GM23338 (cell line): ENCODE measurements at regions not wholly inside any gene's neighbourhood (a gene's known extent, or its start where the extent isn't known, plus 50 kb on each side); places are given as distances from the start of the nearest gene placed in this dataset.

Source experiments
- ATAC-seq: fragments of 200-7000 bp; cut with Tn5 transposase; 3 replicates; pipeline ENCODE4 v1.9.1; 2020
- DNase-seq: peaks from one replicate; pipeline ENCODE4 v3.0.0-alpha.2; 2015; ENCODE audit warnings: low spot score
- H2AFZ ChIP-seq: fragments of 200-600 bp; sonication (generic); 2 replicates; pipeline ENCODE4 v1.8.0; 2016; ENCODE audit warnings: antibody characterized with exemption, mild to moderate bottlenecking, moderate library complexity
- H3F3A ChIP-seq: fragments of 200-600 bp; sonication (generic); replicated peaks from 2 replicates; pipeline ENCODE4 v1.8.0; 2017; ENCODE audit warnings: antibody characterized with exemption, mixed run types, low read depth
- H3K27ac ChIP-seq: fragments of 200-600 bp; sonication (generic); 2 replicates; pipeline ENCODE4 v1.6.1; 2016; ENCODE audit warnings: low read depth
- H3K27me3 ChIP-seq: fragments of 200-600 bp; sonication (generic); 2 replicates; pipeline ENCODE4 v1.8.0; 2016; ENCODE audit warnings: mild to moderate bottlenecking, mixed run types, moderate library complexity; ENCODE audit not compliant: insufficient read depth
- H3K36me3 ChIP-seq: fragments of 200-600 bp; sonication (generic); 2 replicates; pipeline ENCODE4 v1.8.0; 2016; ENCODE audit warnings: mild to moderate bottlenecking; ENCODE audit not compliant: insufficient read depth
- H3K4me1 ChIP-seq: fragments of 200-600 bp; sonication (generic); 2 replicates; pipeline ENCODE4 v1.8.0; 2016; ENCODE audit warnings: mild to moderate bottlenecking, moderate library complexity; ENCODE audit not compliant: insufficient read depth
- H3K4me2 ChIP-seq: fragments of 200-600 bp; sonication (generic); 2 replicates; pipeline ENCODE4 v1.7.1; 2017; ENCODE audit warnings: mixed run types
- H3K4me3 ChIP-seq: fragments of 200-600 bp; sonication (generic); 2 replicates; pipeline ENCODE4 v1.6.1; 2016; ENCODE audit warnings: mixed run types
- H3K79me2 ChIP-seq: fragments of 200-600 bp; sonication (generic); replicated peaks from 2 replicates; pipeline ENCODE4 v1.8.0; 2017; ENCODE audit warnings: mild to moderate bottlenecking; ENCODE audit not compliant: insufficient read depth
- H3K9me2 ChIP-seq: fragments of 200-600 bp; sonication (generic); 2 replicates; pipeline ENCODE4 v1.8.0; 2017; ENCODE audit not compliant: insufficient read depth
- H4K20me1 ChIP-seq: fragments of 200-600 bp; sonication (generic); replicated peaks from 2 replicates; pipeline ENCODE4 v1.8.0; 2017; ENCODE audit warnings: mild to moderate bottlenecking; ENCODE audit not compliant: insufficient read depth
- H3K27ac Mint-ChIP-seq: 2 replicates; pipeline ENCODE4 v1.8.0; 2020; ENCODE audit warnings: inconsistent platforms, mild to moderate bottlenecking, moderate library complexity, mixed read lengths
- H3K27me3 Mint-ChIP-seq: 3 replicates; pipeline ENCODE4 v1.8.0; 2022; ENCODE audit warnings: low read depth, mild to moderate bottlenecking, moderate library complexity, mixed read lengths, inconsistent platforms; ENCODE audit not compliant: insufficient read depth, poor library complexity
- H3K36me3 Mint-ChIP-seq: 3 replicates; pipeline ENCODE4 v1.8.0; 2021; ENCODE audit warnings: low read depth, mild to moderate bottlenecking, inconsistent platforms, moderate library complexity, mixed read lengths
- H3K4me1 Mint-ChIP-seq: 3 replicates; pipeline ENCODE4 v1.8.0; 2020; ENCODE audit warnings: mild to moderate bottlenecking, inconsistent platforms, mixed read lengths
- H3K4me3 Mint-ChIP-seq: 3 replicates; pipeline ENCODE4 v1.8.0; 2021; ENCODE audit warnings: moderate library complexity, mild to moderate bottlenecking, inconsistent platforms, mixed read lengths
- H3K9me3 Mint-ChIP-seq: 3 replicates; pipeline ENCODE4 v1.8.0; 2020; ENCODE audit warnings: moderate library complexity, mild to moderate bottlenecking, inconsistent platforms, mixed read lengths
- CREB1 ChIP-seq: fragments of 250-450 bp; sonication (Bioruptor Pico); IDR thresholded peaks from 2 replicates; pipeline ENCODE4 v1.5.0; 2020; ENCODE audit warnings: low read depth, mild to moderate bottlenecking, moderate library complexity
- CTCF ChIP-seq, 2 experiments: fragments of 200-600 bp in 1 of 2; sonication (generic) in 1 of 2; conservative IDR thresholded peaks; 2 replicates each; pipeline versions ENCODE4 v1.5.1 to v1.6.1; 2016 to 2017; ENCODE audit warnings: antibody characterized with exemption in 2 of 2, low read depth in 2 of 2, mild to moderate bottlenecking in 2 of 2, moderate library complexity in 1 of 2
- EZH2 ChIP-seq: fragments of 200-600 bp; sonication (generic); IDR thresholded peaks from one replicate; pipeline ENCODE4 v1.8.0; 2017; ENCODE audit warnings: antibody characterized with exemption, mild to moderate bottlenecking, low read depth; ENCODE audit not compliant: unreplicated experiment
- EZH2phosphoT487 ChIP-seq: fragments of 200-600 bp; sonication (generic); IDR thresholded peaks from one replicate; pipeline ENCODE4 v1.8.1; 2018; ENCODE audit warnings: antibody characterized with exemption; ENCODE audit not compliant: unreplicated experiment
- JUNB ChIP-seq: IDR thresholded peaks from one replicate; pipeline ENCODE4 v1.6.1; 2016; ENCODE audit warnings: antibody characterized with exemption; ENCODE audit not compliant: unreplicated experiment
- NANOG ChIP-seq: IDR thresholded peaks from 2 replicates; pipeline ENCODE4 v1.6.1; 2016; ENCODE audit warnings: antibody characterized with exemption, borderline replicate concordance
- POLR2AphosphoS5 ChIP-seq: IDR thresholded peaks from 2 replicates; pipeline ENCODE4 v1.6.1; 2016; ENCODE audit warnings: antibody characterized with exemption, low read depth
- REST ChIP-seq: IDR thresholded peaks from one replicate; pipeline ENCODE4 v1.6.1; 2018; ENCODE audit warnings: antibody characterized with exemption; ENCODE audit not compliant: unreplicated experiment
- STAT1 ChIP-seq: IDR thresholded peaks from one replicate; pipeline ENCODE4 v1.6.1; 2016; ENCODE audit warnings: antibody characterized with exemption; ENCODE audit not compliant: unreplicated experiment
- ZNF114 ChIP-seq: fragments of 250-450 bp; sonication (Bioruptor Pico); IDR thresholded peaks from 2 replicates; pipeline ENCODE4 v1.5.0; 2020; ENCODE audit warnings: mild to moderate bottlenecking, moderate library complexity
- ZNF331 ChIP-seq: fragments of 250-450 bp; sonication (Bioruptor Pico); IDR thresholded peaks from 2 replicates; pipeline ENCODE4 v1.5.0; 2020; ENCODE audit warnings: low read depth, mild to moderate bottlenecking, moderate library complexity
- ZNF462 ChIP-seq: fragments of 250-450 bp; sonication (Bioruptor Pico); IDR thresholded peaks from 2 replicates; pipeline ENCODE4 v1.5.0; 2020; ENCODE audit warnings: mild to moderate bottlenecking, moderate library complexity
- TF ChIP-seq, protein P1 (sequence below): IDR thresholded peaks from 2 replicates; pipeline ENCODE4 v1.6.1; 2016; ENCODE audit warnings: antibody characterized with exemption

DNA sequence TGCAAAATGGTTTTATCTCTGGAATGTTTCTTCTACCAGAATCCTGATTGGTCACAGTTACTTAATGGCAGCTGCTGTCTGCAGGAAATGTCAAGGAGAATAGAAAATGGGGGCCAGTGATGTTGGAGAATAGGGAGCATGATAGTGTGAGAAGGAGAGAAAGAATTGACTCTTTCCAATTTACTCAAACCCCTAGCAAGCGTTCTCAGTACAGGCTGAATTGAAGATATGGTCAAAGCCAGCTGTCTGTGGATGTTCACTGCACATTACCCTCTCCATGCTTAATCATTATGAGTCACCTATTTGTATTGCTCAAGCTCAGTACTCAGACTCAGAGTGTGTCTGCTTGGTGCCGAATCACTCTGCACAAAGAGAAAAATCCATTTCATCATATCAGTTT is 57.8 kb upstream of the FAM47B start:
- Mint-ChIP-seq H3K27me3 (no peaks in the 10 kb centered on the region), H3K36me3 (no peaks in the 10 kb centered on the region), H3K27ac (no peak overlapping the region), H3K9me3 (no peaks in the 10 kb centered on the region), H3K4me1 (no peaks in the 10 kb centered on the region), H3K4me3 (no peak overlapping the region)
- no peaks in the 10 kb centered on the region for H3K4me1 ChIP-seq
- no peak overlapping the region for H3K4me2 ChIP-seq
- DNase-seq (no peak), ATAC-seq (no peak)
- H2AFZ ChIP-seq: no peak overlapping the region
- no peak overlapping the region for H3K27ac ChIP-seq
- no peaks in the 10 kb centered on the region for H4K20me1 ChIP-seq
- H3K9me2 ChIP-seq: no peaks in the 10 kb centered on the region
- H3K36me3 ChIP-seq: no peaks in the 10 kb centered on the region
- H3K4me3 ChIP-seq: no peak overlapping the region
- H3K79me2 ChIP-seq: no peaks in the 10 kb centered on the region
- TF ChIP-seq EZH2phosphoT487: no peak
- TF ChIP-seq, protein P1, sequence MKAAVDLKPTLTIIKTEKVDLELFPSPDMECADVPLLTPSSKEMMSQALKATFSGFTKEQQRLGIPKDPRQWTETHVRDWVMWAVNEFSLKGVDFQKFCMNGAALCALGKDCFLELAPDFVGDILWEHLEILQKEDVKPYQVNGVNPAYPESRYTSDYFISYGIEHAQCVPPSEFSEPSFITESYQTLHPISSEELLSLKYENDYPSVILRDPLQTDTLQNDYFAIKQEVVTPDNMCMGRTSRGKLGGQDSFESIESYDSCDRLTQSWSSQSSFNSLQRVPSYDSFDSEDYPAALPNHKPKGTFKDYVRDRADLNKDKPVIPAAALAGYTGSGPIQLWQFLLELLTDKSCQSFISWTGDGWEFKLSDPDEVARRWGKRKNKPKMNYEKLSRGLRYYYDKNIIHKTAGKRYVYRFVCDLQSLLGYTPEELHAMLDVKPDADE: no peak
- no peak for TF ChIP-seq STAT1
- TF ChIP-seq JUNB: no peak
- TF ChIP-seq CTCF (conservative IDR thresholded peaks at IDR 0.05; ENCODE audit: low read depth in 2 of 2): no peak
- no peak for TF ChIP-seq ZNF114 (CRISPR knock-in tag)
- no peak for TF ChIP-seq EZH2
- TF ChIP-seq REST: no peak
- no peak for TF ChIP-seq POLR2AphosphoS5
- TF ChIP-seq ZNF462: no peak
- no peak for TF ChIP-seq CREB1 (CRISPR knock-in tag)
- no peak for TF ChIP-seq ZNF331
- no peak for TF ChIP-seq NANOG
- no peaks in the 10 kb centered on the region for H3F3A ChIP-seq
- no peaks in the 10 kb centered on the region for H3K27me3 ChIP-seq
